CD14-positive monocyte (primary cell): ENCODE measurements at regions not wholly inside any gene's neighbourhood (a gene's known extent, or its start where the extent isn't known, plus 50 kb on each side); places are given as distances from the start of the nearest gene placed in this dataset.

Experiments used
- DNase-seq, 3 donors: peaks; one replicate each; pipeline ENCODE4 v3.0.0-alpha.2; 2011 to 2022
- H2AFZ ChIP-seq: 2 replicates; pipeline ENCODE4 v1.6.0; 2012; ENCODE audit warnings: mild to moderate bottlenecking, low read depth, low read length, inconsistent platforms; ENCODE audit not compliant: insufficient read depth, poor library complexity, severe bottlenecking
- H3K27ac ChIP-seq, 2 donors: 1 replicate in 1 of 2; 2 replicates in 1 of 2; pipeline ENCODE4 v1.5.1; 2012 to 2013; ENCODE audit warnings: low read length in 2 of 2, control low read depth in 1 of 2, inconsistent platforms in 1 of 2, low read depth in 1 of 2, mild to moderate bottlenecking in 1 of 2
- H3K27me3 ChIP-seq, 2 donors: one replicate each; pipeline versions ENCODE4 v1.6.0 to v1.6.1; 2011 to 2013; ENCODE audit warnings: low read length in 2 of 2; ENCODE audit not compliant: control insufficient read depth in 2 of 2, insufficient read depth in 2 of 2
- H3K36me3 ChIP-seq, 2 donors: replicated peaks in 1 of 2; 1 replicate in 1 of 2; 2 replicates in 1 of 2; pipeline versions ENCODE4 v1.5.1 to v1.6.1; 2012 to 2013; ENCODE audit warnings: low read length in 2 of 2, control low read depth in 1 of 2, inconsistent platforms in 1 of 2, mild to moderate bottlenecking in 1 of 2; ENCODE audit not compliant: insufficient read depth in 2 of 2, control insufficient read depth in 1 of 2
- H3K4me1 ChIP-seq, 2 donors: 1 replicate in 1 of 2; 2 replicates in 1 of 2; pipeline versions ENCODE4 v1.5.1 to v1.6.1; 2012 to 2013; ENCODE audit warnings: low read length in 2 of 2, control low read depth in 1 of 2, inconsistent platforms in 1 of 2, mild to moderate bottlenecking in 1 of 2, moderate library complexity in 1 of 2; ENCODE audit not compliant: insufficient read depth in 2 of 2, control insufficient read depth in 1 of 2
- H3K4me2 ChIP-seq: replicated peaks from 2 replicates; pipeline ENCODE3; 2012; ENCODE audit warnings: low read length, moderate library complexity, mild to moderate bottlenecking; ENCODE audit not compliant: poor library complexity, severe bottlenecking; ENCODE audit errors: extremely low read depth
- H3K4me3 ChIP-seq, 3 experiments: fragments of 200-600 bp in 1 of 3; sonication (generic) in 1 of 3; replicated peaks in 1 of 3; 1 replicate in 2 of 3; 2 replicates in 1 of 3; pipeline ENCODE4 v1.5.1; 2011 to 2013; ENCODE audit warnings: low read length in 3 of 3, mild to moderate bottlenecking in 3 of 3, control low read depth in 2 of 3, low read depth in 2 of 3, inconsistent platforms in 1 of 3, moderate library complexity in 1 of 3
- H3K79me2 ChIP-seq: 2 replicates; pipeline ENCODE4 v1.6.0; 2012; ENCODE audit warnings: mild to moderate bottlenecking, control low read depth, inconsistent platforms, low read length, moderate library complexity; ENCODE audit not compliant: insufficient read depth
- H3K9ac ChIP-seq: 2 replicates; pipeline ENCODE4 v1.6.0; 2017; ENCODE audit warnings: low read length, mild to moderate bottlenecking; ENCODE audit not compliant: insufficient read depth, poor library complexity, severe bottlenecking
- H3K9me3 ChIP-seq, 2 donors: replicated peaks in 1 of 2; 1 replicate in 1 of 2; 2 replicates in 1 of 2; pipeline versions ENCODE4 v1.5.1 to v1.6.1; 2012 to 2013; ENCODE audit warnings: low read length in 2 of 2, control low read depth in 1 of 2; ENCODE audit not compliant: control insufficient read depth in 1 of 2, insufficient read depth in 1 of 2
- H4K20me1 ChIP-seq: 2 replicates; pipeline ENCODE4 v1.6.0; 2012; ENCODE audit warnings: mild to moderate bottlenecking, low read length, control low read depth, moderate library complexity; ENCODE audit not compliant: insufficient read depth
- H3K27ac Mint-ChIP-seq, 7 donors: one replicate each; pipeline ENCODE4 v1.8.0; 2020; ENCODE audit warnings: mild to moderate bottlenecking in 7 of 7, mixed read lengths in 7 of 7, moderate library complexity in 6 of 7, inconsistent platforms in 2 of 7
- H3K27me3 Mint-ChIP-seq, 3 donors: one replicate each; pipeline ENCODE4 v1.8.0; 2021 to 2022; ENCODE audit warnings: low read depth in 3 of 3, mild to moderate bottlenecking in 3 of 3, mixed read lengths in 3 of 3, moderate library complexity in 3 of 3, inconsistent platforms in 1 of 3
- H3K36me3 Mint-ChIP-seq, 2 donors: one replicate each; pipeline ENCODE4 v1.8.0; 2020; ENCODE audit warnings: mixed read lengths in 2 of 2, inconsistent platforms in 1 of 2, mild to moderate bottlenecking in 1 of 2
- H3K4me1 Mint-ChIP-seq: one replicate; pipeline ENCODE4 v1.8.0; 2020; ENCODE audit warnings: mild to moderate bottlenecking, mixed read lengths
- H3K4me3 Mint-ChIP-seq, 2 donors: one replicate each; pipeline ENCODE4 v1.8.0; 2020; ENCODE audit warnings: mild to moderate bottlenecking in 2 of 2, mixed read lengths in 2 of 2, moderate library complexity in 1 of 2
- H3K9me3 Mint-ChIP-seq, 7 donors: one replicate each; pipeline ENCODE4 v1.8.0; 2020 to 2022; ENCODE audit warnings: mixed read lengths in 7 of 7, mild to moderate bottlenecking in 6 of 7, moderate library complexity in 6 of 7, inconsistent platforms in 2 of 7
- CTCF ChIP-seq: fragments of 200-600 bp; IDR thresholded peaks from one replicate; pipeline ENCODE4 v1.8.0; 2022; ENCODE audit warnings: antibody characterized with exemption, mild to moderate bottlenecking
- WGBS: methylation state at CpG from one replicate; pipeline ENCODE4 v1.1.5; 2013; ENCODE audit warnings: missing lambda C conversion rate; ENCODE audit not compliant: insufficient coverage; 5-methylcytosine and 5-hydroxymethylcytosine counted together
- intact Hi-C, 2 donors: fragments of 100-400 bp; cut with micrococcal nuclease; formaldehyde crosslinking; loops; one replicate each; pipeline versions ENCODE4 v1.15.0 to v1.15.1; 2023

GRCh38 chr1:4328402-4329071, 325.9 kb upstream of the AJAP1 start:
- no peak for TF ChIP-seq CTCF
- Histone ChIP-seq H2AFZ (no peak overlapping the region), H3K27ac (no peak overlapping the region), H4K20me1 (no peaks in the 10 kb centered on the region), H3K4me3 (no peak overlapping the region), H3K27me3 (no peaks in the 10 kb centered on the region), H3K79me2 (no peaks in the 10 kb centered on the region), H3K36me3 (no peaks in the 10 kb centered on the region), H3K4me1 (no peaks in the 10 kb centered on the region), H3K9me3 (peaks cover 9 to 20% of the 10 kb centered on the region in 2 donors), H3K4me2 (no peak overlapping the region), H3K9ac (no peak overlapping the region)
- H3K36me3 Mint-ChIP-seq = no peaks in the 10 kb centered on the region
- WGBS = 56% methylated on average over 7 of the region's 10 CpGs
- H3K9me3 Mint-ChIP-seq = peaks cover 9 to 31% (median 15%) of the 10 kb centered on the region in 7 donors
- H3K4me1 Mint-ChIP-seq = no peaks in the 10 kb centered on the region
- H3K27ac Mint-ChIP-seq = peak overlapping the region in 1 of 7 donors; percentile 37
- intact Hi-C loops = no loop called here
- H3K4me3 Mint-ChIP-seq = no peak overlapping the region
- peaks cover 0 to 5% (median 3%) of the 10 kb centered on the region in 3 donors for H3K27me3 Mint-ChIP-seq
- DNase-seq = no peak

GRCh38 chr1:4330805-4331766, 323.3 kb upstream of the AJAP1 start:
- peaks cover 20 to 46% of the 10 kb centered on the region in 2 donors for H3K9me3 ChIP-seq
- Mint-ChIP-seq H3K36me3 (no peaks in the 10 kb centered on the region), H3K4me1 (no peaks in the 10 kb centered on the region), H3K27me3 (peaks cover 0 to 6% (median 3%) of the 10 kb centered on the region in 3 donors), H3K27ac (peak overlapping the region in 1 of 7 donors; percentile 24), H3K9me3 (peaks cover 9 to 39% (median 27%) of the 10 kb centered on the region in 7 donors), H3K4me3 (no peak overlapping the region)
- intact Hi-C loops = no loop called here
- no peaks in the 10 kb centered on the region for H4K20me1 ChIP-seq
- no peak overlapping the region for H3K27ac ChIP-seq
- H3K27me3 ChIP-seq = no peaks in the 10 kb centered on the region
- H3K36me3 ChIP-seq = no peaks in the 10 kb centered on the region
- H3K9ac ChIP-seq = no peak overlapping the region
- no peaks in the 10 kb centered on the region for H3K79me2 ChIP-seq
- no peak overlapping the region for H3K4me3 ChIP-seq
- H2AFZ ChIP-seq = no peak overlapping the region
- no peak overlapping the region for H3K4me2 ChIP-seq
- TF ChIP-seq CTCF = no peak
- no peak for DNase-seq
- WGBS = 97% methylated on average over 16 of the region's 23 CpGs
- no peaks in the 10 kb centered on the region for H3K4me1 ChIP-seq
